HG02973 (cell line): ENCODE measurements at regions not wholly inside any gene's neighbourhood (a gene's known extent, or its start where the extent isn't known, plus 50 kb on each side); places are given as distances from the start of the nearest gene placed in this dataset.
"Not testable (repeated sequence)": the region's sequence is repeated elsewhere in the genome, so short reads cannot be mapped to it uniquely, and the experiment has no call there.

Source experiments
- ATAC-seq: cut with Tn5 transposase; IDR thresholded peaks from one replicate; pipeline ENCODE4 v1.9.1; 2021; ENCODE audit warnings: moderate library complexity; ENCODE audit not compliant: unreplicated experiment

DNA sequence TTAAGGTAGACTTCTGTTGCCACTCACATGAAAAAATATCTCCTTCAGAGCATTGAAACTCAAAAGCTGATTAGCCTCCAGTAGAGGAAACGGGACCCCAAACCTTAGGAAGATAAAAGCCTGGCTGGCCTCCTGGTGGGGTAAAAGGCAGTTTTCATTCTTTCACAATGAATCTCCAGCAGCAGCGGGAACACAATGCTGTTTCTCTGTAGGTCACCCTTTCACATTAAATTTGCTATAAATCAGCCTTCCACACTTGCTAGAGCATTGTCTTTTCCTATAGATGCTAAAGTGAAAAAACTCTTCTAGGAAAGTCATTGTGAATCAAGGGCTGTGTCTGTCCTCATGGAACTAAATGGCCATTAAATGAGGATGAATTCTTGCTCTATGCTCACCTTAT, 207.3 kb upstream of the MAGEB2 start:
- no peak for ATAC-seq

- ATAC-seq, result no peak
Observed at GRCh38 chrX:30010471-30010870, 204.9 kb upstream of the MAGEB2 start.

GRCh38 chrX:30015440-30015839, 199.9 kb upstream of the MAGEB2 start:
- ATAC-seq, result no peak

DNA sequence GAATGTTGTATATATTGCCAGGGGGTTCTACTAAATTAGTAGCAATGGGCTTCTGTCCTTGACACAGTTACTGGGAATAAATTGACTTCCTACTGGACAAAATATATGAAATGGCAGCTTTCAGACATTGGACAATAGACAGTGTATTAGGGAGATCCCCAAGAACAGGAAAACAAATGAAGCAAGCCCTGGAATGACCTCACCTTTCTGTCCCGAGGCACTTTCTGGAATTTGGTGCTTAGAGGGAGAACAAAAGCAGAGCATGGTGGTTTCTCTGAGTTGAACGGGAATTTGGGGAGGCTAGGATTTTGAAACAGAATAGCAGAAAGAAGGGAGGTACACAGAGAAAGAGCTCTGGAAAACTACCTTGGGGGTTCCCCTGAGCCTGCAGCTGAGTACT, 187.7 kb upstream of the MAGEB2 start:
- no peak for ATAC-seq

- not testable (repeated sequence) for ATAC-seq
Observed at GRCh38 chrX:30036406-30036805, 179.0 kb upstream of the MAGEB2 start.

- ATAC-seq, result no peak
Observed at GRCh38 chrX:30039768-30040167, 175.6 kb upstream of the MAGEB2 start.

DNA sequence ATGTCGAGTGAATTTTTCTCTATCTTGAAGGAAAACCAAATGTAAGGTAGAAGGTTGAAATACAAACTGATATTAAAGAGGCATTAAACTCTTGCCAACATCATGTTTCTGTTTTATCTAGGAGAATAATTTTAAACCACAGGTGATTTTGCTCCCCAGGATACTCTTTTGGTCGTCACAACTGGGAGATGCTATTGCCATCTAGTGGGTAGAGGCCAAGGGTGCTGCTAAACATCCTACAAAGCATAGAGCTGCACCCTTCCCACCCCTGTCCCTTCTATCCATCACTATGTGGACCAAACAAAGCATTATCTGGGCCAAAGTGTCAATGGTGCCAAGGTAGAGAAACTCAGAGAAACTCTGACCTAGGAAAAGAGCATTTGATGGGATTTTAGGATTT, 154.6 kb upstream of the MAGEB2 start:
- no peak for ATAC-seq

- ATAC-seq, result no peak
Observed at GRCh38 chrX:30065226-30065625, 150.1 kb upstream of the MAGEB2 start.

DNA sequence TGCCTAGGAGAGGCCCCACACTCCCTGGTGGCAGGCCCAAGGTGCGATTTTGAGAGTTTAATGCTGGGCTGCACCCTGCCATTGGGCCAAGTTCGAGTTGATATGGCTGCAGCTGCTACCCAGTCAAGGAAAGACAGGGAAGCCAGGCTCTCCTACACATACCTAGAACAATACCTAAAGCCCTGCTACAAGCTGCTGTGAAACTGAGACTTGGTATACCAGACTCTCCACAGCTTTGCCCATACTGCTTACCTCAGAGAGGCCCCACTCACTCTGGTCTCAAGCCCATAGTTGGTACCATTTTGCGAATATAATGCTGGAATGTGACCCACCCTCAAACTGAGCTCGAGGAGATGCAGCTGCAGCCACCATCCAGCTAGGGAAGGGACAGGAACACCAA, 147.7 kb upstream of the MAGEB2 start:
- no peak for ATAC-seq

- no peak for ATAC-seq
Observed at GRCh38 chrX:30085571-30085970, 129.8 kb upstream of the MAGEB2 start.

DNA sequence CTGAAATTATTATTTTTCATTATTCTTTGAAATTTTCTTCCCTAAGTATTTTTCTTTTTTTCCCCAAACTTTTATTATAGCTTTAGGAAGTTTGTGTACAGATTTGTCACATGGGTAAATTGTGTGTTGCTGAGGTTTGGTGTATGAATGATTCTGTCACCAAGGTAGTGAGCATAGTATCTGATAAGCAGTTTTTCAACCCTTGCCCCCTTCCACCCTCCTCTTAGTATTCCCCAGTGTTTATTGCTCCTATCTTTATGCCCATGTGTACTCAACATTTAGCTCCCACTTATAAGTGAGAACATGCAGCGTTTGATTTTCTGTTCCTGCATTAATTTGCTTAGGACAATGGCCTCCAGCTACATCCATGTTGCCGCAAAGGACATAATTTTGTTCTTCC, 103.9 kb upstream of the MAGEB2 start:
- ATAC-seq, result no peak

DNA sequence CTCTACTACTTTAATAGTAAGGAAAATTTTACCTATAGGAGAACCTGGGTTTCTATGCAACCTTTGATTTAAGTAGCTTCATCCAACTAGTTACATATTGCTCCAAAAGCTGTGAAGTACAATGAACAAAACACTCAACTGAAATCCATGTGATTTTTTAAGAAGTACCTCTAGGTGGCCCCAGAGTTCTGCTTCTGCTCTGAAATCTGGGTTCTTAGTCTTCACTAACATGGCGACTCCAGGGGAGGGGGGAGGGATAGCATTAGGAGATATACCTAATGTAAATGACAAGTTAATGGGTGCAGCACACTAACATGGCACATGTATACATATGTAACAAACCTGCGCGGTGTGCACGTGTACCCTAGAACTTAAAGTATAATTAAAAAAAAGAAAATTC, 73.4 kb upstream of the MAGEB2 start:
- peak; percentile 78 for ATAC-seq

DNA sequence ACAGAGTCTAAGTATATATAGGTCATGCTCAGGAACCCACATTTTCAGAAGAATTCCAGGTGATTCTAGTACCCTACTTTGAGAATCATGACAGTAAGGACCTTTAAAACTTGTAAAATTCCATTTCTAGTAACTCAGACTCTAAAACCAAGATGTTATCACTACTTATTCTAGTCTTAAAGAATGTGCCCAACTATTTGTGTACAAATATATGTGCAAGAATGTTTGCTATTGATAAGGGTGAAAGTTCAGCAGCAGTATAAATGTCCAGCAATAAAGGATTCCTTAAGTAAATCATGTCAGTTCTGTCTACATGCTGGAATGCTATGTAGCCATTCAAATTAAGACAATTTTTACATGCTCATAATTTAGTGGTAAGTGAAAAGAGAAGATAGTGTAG, 71.1 kb upstream of the MAGEB2 start:
- ATAC-seq, result no peak

DNA sequence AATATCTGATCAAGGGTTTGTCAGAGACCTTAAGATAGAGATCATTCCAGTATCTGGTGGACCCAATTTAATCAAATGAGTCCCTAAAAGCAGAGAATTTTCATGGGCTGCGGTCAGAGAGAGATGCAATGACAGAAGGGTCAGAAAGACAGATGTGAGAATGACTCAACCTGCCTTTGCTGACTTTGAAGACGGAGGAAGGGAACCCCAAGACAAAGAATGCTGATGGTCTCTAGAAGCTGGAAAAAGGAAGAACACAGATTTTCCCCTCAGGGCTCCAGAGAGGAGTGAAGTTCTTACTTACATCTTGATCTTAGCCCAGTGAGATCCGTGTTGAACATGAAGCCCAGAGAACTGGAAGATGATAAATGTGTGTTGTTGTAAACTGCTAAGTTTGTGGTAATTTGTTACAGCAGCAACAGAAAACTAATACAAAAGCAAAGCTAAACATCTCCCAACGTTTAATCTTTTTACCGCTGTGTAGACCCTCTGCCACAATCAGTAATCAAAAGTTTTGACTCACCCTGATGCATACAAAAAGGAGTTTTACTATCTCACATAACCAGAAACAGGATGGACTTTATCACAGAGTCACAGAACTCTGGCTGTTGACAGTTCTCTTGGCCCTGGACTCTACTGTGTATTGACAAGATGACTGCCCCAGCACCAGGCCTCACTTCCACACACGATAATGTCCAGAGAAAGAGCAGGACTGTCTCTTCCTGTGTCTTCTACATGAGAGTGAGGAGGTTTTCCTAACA, 70.2 kb upstream of the MAGEB2 start:
- ATAC-seq, result no peak

DNA sequence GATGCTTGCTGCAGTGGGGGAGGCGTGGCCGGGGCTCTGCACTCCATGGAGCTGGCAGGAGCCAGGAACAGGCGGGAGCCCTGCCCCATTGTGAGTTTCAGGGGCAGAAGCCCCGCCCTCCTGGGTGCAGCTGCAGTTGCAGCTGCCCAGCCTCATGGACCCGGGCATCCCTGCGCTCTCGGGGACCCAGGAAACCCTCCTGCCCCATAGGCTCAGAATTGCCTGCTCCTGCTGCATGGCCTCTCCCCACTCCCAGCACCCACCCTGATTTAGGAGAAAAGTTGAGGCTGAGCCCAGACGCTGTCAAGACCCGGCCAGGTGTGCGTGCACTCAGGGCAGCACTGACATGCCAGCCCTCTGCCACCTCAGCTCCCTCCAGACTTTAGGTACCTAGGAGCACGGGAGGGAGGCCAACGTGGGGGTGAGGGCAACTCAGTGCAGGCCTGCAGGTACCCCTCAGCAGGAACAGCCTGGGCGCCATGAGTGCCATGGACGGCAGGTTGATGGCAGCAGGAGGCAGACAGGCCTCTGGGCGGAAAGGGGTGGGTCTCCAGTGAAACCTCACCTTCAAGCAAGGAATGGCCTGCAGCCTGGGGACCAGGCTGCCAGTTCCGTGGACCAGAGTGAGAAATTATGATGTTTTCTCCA, 67.2 kb upstream of the MAGEB2 start:
- ATAC-seq, result no peak

DNA sequence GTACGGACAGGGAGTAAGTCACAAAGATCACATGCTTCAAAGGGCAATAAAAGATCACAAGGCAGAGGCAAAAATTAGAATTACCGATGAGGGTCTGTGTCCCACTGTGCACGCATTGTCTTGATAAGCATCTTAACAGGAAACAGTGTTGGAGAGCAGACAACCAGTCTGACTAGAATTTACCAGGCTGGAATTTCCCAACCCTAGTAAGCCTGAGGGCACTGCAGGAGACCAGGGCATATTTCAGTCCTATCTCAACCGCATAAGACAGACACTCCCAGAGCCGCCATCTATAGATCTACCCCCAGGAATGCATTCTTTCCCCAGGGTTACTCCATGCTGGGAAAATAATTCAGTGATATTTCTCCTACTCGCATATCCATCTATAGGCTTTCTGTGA, 66.2 kb upstream of the MAGEB2 start:
- ATAC-seq, result not testable (repeated sequence)

DNA sequence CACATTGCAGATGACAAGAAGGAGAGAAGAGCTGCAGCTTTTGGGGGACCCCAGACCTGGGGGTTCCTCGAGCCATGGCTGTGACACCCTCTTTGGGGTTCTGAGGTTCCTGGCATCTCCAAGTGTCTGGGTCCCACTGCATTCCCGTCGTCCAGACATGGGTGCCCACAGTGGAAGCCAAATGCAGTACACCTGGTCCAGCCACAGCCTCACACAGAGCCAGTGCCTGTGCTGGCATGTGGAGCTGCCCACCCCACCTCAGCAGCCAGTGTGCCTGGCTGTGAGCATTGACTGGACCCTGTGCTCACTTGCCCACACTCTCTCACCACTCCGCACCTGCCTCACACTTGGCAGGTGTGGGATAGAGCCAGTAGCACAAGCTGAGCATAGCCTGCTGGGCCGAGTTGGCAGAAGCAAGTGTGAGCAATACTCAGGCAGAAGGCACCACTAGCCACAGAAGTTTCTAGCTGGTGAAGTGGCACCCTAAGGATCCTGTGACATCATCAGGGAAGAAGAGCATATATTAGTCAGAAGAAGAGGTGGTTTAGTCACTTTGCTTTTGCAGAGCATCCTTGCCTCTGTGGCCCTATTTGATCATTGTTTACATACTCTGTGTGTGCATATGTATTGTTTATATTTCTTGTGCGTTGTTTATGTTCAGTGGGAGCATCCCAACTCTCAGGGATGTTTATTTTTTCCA, 65.0 kb upstream of the MAGEB2 start:
- no peak for ATAC-seq

GRCh38 chrX:30151964-30152363, 63.4 kb upstream of the MAGEB2 start:
- no peak for ATAC-seq

- no peak for ATAC-seq
Observed at GRCh38 chrX:30153175-30153880, 62.0 kb upstream of the MAGEB2 start.

DNA sequence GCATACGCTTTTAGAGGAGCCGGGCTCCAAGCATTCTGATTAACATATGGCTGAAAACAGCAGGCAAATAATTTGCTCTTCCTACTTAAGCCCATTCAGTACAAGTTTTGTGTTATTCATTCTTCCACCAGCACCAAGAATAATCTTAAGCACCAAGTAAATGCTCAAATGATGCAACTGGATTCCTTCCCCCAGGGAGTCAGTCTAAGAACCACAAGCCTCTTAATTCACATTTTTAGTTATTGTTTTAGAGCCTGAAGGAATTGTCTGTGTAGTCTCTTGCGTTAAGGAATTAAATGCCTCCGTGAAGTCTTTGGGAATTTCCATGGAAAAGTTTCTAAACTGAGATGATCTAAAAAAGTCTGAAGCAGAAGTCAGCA, 61.5 kb upstream of the MAGEB2 start:
- ATAC-seq, result no peak

DNA sequence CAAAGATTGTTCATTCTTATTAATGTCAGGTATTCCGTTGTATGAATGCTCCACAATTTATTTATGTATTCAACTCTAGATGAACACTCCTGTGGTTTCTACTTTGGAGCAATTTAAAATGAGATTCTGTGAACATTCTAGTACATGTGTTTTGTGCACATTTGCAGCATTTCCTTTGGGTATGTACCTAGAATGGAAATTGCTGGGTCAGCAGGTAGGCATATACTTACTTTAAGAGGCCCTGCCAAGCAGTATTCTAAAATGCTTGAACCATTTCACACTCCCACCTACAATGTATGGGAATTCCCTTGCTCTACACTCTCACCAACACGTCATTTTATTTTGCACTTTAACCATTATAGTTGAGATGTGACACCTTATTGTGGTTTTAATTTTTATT, 59.4 kb upstream of the MAGEB2 start:
- ATAC-seq, result no peak
